Neuronal stem cell (in vitro differentiated cells): ENCODE measurements at regions not wholly inside any gene's neighbourhood (a gene's known extent, or its start where the extent isn't known, plus 50 kb on each side); places are given as distances from the start of the nearest gene placed in this dataset.

ENCODE experiments used
- DNase-seq: peaks from one replicate; pipeline ENCODE4 v3.0.0-alpha.2; 2013; ENCODE audit warnings: low spot score
- H2AFZ ChIP-seq: one replicate; pipeline ENCODE4 v1.6.1; 2013; ENCODE audit warnings: mild to moderate bottlenecking, low read length, inconsistent platforms
- H2AK5ac ChIP-seq: 2 replicates; pipeline ENCODE4 v1.6.1; 2013; ENCODE audit warnings: low read depth, mild to moderate bottlenecking, inconsistent platforms, low read length, moderate library complexity, mixed read lengths
- H2BK120ac ChIP-seq: 2 replicates; pipeline ENCODE4 v1.6.1; 2013; ENCODE audit warnings: low read depth, mild to moderate bottlenecking, inconsistent platforms, low read length, moderate library complexity, mixed read lengths
- H2BK12ac ChIP-seq: one replicate; pipeline ENCODE4 v1.6.1; 2013; ENCODE audit warnings: low read length, inconsistent platforms
- H2BK15ac ChIP-seq: 2 replicates; pipeline ENCODE4 v1.6.1; 2013; ENCODE audit warnings: mild to moderate bottlenecking, low read length, inconsistent platforms, mixed read lengths
- H2BK5ac ChIP-seq: one replicate; pipeline ENCODE4 v1.6.1; 2013; ENCODE audit warnings: inconsistent platforms, mild to moderate bottlenecking, low read length, moderate library complexity
- H3K14ac ChIP-seq: one replicate; pipeline ENCODE4 v1.6.1; 2013; ENCODE audit warnings: low read length, inconsistent platforms
- H3K18ac ChIP-seq: 2 replicates; pipeline ENCODE4 v1.6.1; 2013; ENCODE audit warnings: low read length, inconsistent platforms
- H3K23ac ChIP-seq: 2 replicates; pipeline ENCODE4 v1.6.1; 2013; ENCODE audit warnings: low read depth, mild to moderate bottlenecking, mixed read lengths, low read length, inconsistent platforms; ENCODE audit not compliant: poor library complexity
- H3K27ac ChIP-seq: replicated peaks from 3 replicates; pipeline ENCODE4 v1.5.1; 2013; ENCODE audit warnings: low read length, inconsistent platforms
- H3K27me3 ChIP-seq, 3 experiments: 2 replicates each; pipeline ENCODE4 v1.6.1; 2013; ENCODE audit warnings: low read length in 3 of 3, mild to moderate bottlenecking in 2 of 3, inconsistent platforms in 1 of 3, low read depth in 1 of 3, mixed read lengths in 1 of 3, moderate library complexity in 1 of 3; ENCODE audit not compliant: control insufficient read depth in 3 of 3, insufficient read depth in 3 of 3
- H3K36me3 ChIP-seq, 2 donors: replicated peaks in 1 of 2; 2 replicates each; pipeline ENCODE4 v1.6.1; 2013; ENCODE audit warnings: low read length in 2 of 2; ENCODE audit not compliant: control insufficient read depth in 2 of 2, insufficient read depth in 2 of 2
- H3K4ac ChIP-seq: 2 replicates; pipeline ENCODE4 v1.6.1; 2013; ENCODE audit warnings: inconsistent platforms, mild to moderate bottlenecking, low read length, moderate library complexity
- H3K4me1 ChIP-seq, 2 donors: 1 replicate in 1 of 2; 2 replicates in 1 of 2; pipeline ENCODE4 v1.6.1; 2013; ENCODE audit warnings: low read length in 2 of 2, low read depth in 1 of 2; ENCODE audit not compliant: control insufficient read depth in 2 of 2, insufficient read depth in 1 of 2
- H3K4me2 ChIP-seq: one replicate; pipeline ENCODE4 v1.6.1; 2013; ENCODE audit warnings: mild to moderate bottlenecking, low read length, inconsistent platforms; ENCODE audit not compliant: insufficient read depth, poor library complexity, severe bottlenecking
- H3K4me3 ChIP-seq, 2 donors: 2 replicates each; pipeline ENCODE4 v1.5.1; 2013; ENCODE audit warnings: low read length in 2 of 2, mild to moderate bottlenecking in 2 of 2, inconsistent platforms in 1 of 2, moderate library complexity in 1 of 2
- H3K79me1 ChIP-seq: one replicate; pipeline ENCODE4 v1.6.1; 2013; ENCODE audit warnings: low read depth, mild to moderate bottlenecking, inconsistent platforms, low read length, moderate library complexity
- H3K9ac ChIP-seq: one replicate; pipeline ENCODE4 v1.6.1; 2013; ENCODE audit warnings: mild to moderate bottlenecking, low read depth, low read length, inconsistent platforms; ENCODE audit not compliant: poor library complexity
- H3K9me3 ChIP-seq, 2 donors: replicated peaks in 1 of 2; 2 replicates each; pipeline versions ENCODE3 to v1.6.1; 2013; ENCODE audit warnings: low read length in 2 of 2, mild to moderate bottlenecking in 2 of 2, inconsistent platforms in 1 of 2, low read depth in 1 of 2, mixed read lengths in 1 of 2, moderate library complexity in 1 of 2; ENCODE audit not compliant: control insufficient read depth in 2 of 2, insufficient read depth in 1 of 2
- H4K8ac ChIP-seq: one replicate; pipeline ENCODE4 v1.6.1; 2013; ENCODE audit warnings: low read depth, mild to moderate bottlenecking, inconsistent platforms, low read length, moderate library complexity
- H4K91ac ChIP-seq: one replicate; pipeline ENCODE4 v1.6.1; 2013; ENCODE audit warnings: low read length, low read depth, mild to moderate bottlenecking, inconsistent platforms; ENCODE audit not compliant: poor library complexity
- WGBS, 2 donors: extraction: QIAGEN DNeasy Blood & Tissue Kit; methylation state at CpG; one replicate each; pipeline ENCODE4 v1.1.7; 2013; ENCODE audit warnings: missing lambda C conversion rate in 2 of 2, mixed read lengths in 1 of 2; ENCODE audit not compliant: insufficient read length in 2 of 2, insufficient replicate concordance in 1 of 2; ENCODE audit errors: extremely low coverage in 2 of 2; 5-methylcytosine and 5-hydroxymethylcytosine counted together

DNA sequence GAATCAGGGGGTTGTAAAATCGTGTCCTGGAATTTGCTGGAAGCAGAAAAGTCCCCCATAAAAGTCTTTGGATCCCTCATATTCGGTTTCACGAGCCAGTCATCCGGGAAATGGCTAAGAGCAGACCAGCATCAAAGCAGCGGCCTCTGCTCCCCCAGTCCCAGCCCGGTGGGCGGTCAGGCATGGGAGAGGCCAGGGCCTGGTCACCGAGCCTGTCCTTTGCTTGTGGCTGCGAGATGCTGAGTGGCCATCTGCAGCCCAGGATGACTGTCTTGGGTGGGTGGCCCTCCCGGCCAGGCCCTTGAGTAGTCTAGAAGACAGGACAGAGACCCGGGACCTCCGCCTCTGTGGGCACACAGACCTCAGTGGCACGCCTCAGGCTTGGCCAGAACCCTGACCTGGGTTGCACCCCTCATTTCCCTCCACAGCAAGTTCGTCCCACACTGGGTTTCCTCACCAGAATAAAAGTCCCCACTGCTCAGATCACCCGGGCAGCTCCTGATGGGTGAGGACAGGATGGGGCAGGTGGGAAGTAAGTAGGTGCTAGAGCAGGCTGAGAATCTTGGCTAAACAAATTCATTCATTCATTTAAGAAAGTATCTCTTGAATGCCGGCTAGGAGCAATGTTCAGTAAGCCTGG, 172.1 kb downstream of the BMP7 start:
- DNase-seq, result no peak
- H3K4me1 ChIP-seq, result peaks cover 7 to 9% of the 10 kb centered on the region in 2 donors
- H2BK120ac ChIP-seq, result no peak overlapping the region
- H2BK15ac ChIP-seq, result no peak overlapping the region
- H3K23ac ChIP-seq, result peak overlapping the region; percentile 46
- H3K9ac ChIP-seq, result no peak overlapping the region
- no peak overlapping the region for H3K4ac ChIP-seq
- no peaks in the 10 kb centered on the region for H3K36me3 ChIP-seq
- no peak overlapping the region for H4K8ac ChIP-seq
- H2AK5ac ChIP-seq, result no peak overlapping the region
- no peak overlapping the region for H2BK5ac ChIP-seq
- H3K27ac ChIP-seq, result no peak overlapping the region
- H3K14ac ChIP-seq, result no peak overlapping the region
- H2AFZ ChIP-seq, result no peak overlapping the region
- no peaks in the 10 kb centered on the region for H3K79me1 ChIP-seq
- H3K4me2 ChIP-seq, result no peak overlapping the region
- no CpG with 5 or more reads among the region's 16 CpGs for WGBS, 2 donors
- H2BK12ac ChIP-seq, result no peak overlapping the region
- no peak overlapping the region for H3K4me3 ChIP-seq
- no peak overlapping the region for H4K91ac ChIP-seq
- no peaks in the 10 kb centered on the region for H3K9me3 ChIP-seq
- peak overlapping the region; percentile 35 for H3K18ac ChIP-seq
- peaks cover 0 to 10% (median 3%) of the 10 kb centered on the region in 3 experiments for H3K27me3 ChIP-seq

DNA sequence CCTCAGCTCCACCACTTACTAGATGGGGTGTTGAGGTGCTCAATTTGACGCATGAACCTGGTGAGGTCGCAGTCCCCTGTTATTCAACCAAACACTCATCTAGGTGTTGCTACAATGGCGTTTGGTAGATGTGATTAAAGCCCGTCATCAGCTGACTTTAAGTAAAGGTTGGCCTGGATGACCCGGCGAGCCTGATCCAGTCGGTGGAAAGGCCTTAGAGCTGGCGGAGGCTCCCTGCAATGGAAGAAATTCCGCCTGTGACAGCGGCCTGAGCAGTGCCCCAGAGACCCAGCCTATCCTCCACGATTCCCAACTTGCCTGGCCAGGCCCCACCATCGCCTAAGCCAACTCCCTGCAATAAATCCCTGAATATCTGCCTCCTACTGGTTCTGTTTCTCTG, 171.4 kb downstream of the BMP7 start:
- no peak for DNase-seq
- no peaks in the 10 kb centered on the region for H3K36me3 ChIP-seq
- H3K79me1 ChIP-seq, result no peaks in the 10 kb centered on the region
- no peak overlapping the region for H2BK120ac ChIP-seq
- H4K8ac ChIP-seq, result no peak overlapping the region
- H3K27ac ChIP-seq, result no peak overlapping the region
- no peak overlapping the region for H2AK5ac ChIP-seq
- no CpG with 5 or more reads among the region's 12 CpGs for WGBS, 2 donors
- H2AFZ ChIP-seq, result no peak overlapping the region
- no peak overlapping the region for H3K23ac ChIP-seq
- no peak overlapping the region for H3K18ac ChIP-seq
- no peak overlapping the region for H3K4me3 ChIP-seq
- no peak overlapping the region for H3K4me2 ChIP-seq
- H3K14ac ChIP-seq, result no peak overlapping the region
- no peak overlapping the region for H4K91ac ChIP-seq
- H2BK5ac ChIP-seq, result no peak overlapping the region
- no peaks in the 10 kb centered on the region for H3K9me3 ChIP-seq
- no peak overlapping the region for H3K9ac ChIP-seq
- H2BK15ac ChIP-seq, result no peak overlapping the region
- H2BK12ac ChIP-seq, result no peak overlapping the region
- H3K27me3 ChIP-seq, result peaks cover 0 to 10% (median 7%) of the 10 kb centered on the region in 3 experiments
- peaks cover 6 to 7% of the 10 kb centered on the region in 2 donors for H3K4me1 ChIP-seq
- H3K4ac ChIP-seq, result no peak overlapping the region

DNA sequence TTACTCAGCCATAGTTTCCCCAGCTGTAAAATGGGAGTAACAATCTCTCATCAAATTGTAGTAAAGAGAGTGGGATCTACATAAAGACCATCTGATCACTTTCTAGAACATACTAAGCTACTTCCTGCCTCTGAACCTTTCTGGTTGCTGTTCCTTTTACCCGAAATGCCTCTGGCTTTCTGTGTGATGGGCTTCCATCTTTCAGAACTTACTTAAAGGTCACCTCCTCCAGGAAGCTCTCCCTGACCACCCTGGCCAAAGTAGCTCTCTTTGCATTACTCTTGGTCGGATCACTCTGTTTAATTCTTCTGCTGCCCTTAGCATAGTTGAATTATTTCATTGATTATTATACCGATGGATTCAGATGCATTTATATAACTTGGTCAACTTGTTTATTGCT, 171.0 kb downstream of the BMP7 start:
- no peaks in the 10 kb centered on the region for H3K79me1 ChIP-seq
- no peak overlapping the region for H2BK15ac ChIP-seq
- H3K4me2 ChIP-seq, result no peak overlapping the region
- H3K14ac ChIP-seq, result no peak overlapping the region
- H2BK12ac ChIP-seq, result no peak overlapping the region
- H3K9ac ChIP-seq, result no peak overlapping the region
- no peak overlapping the region for H3K4me3 ChIP-seq
- H3K23ac ChIP-seq, result no peak overlapping the region
- H2AFZ ChIP-seq, result no peak overlapping the region
- WGBS, 2 donors, result no CpG with 5 or more reads among the region's 3 CpGs
- H2AK5ac ChIP-seq, result no peak overlapping the region
- H4K8ac ChIP-seq, result no peak overlapping the region
- no peak overlapping the region for H2BK120ac ChIP-seq
- H3K27ac ChIP-seq, result no peak overlapping the region
- no peak overlapping the region for H3K18ac ChIP-seq
- DNase-seq, result no peak
- peaks cover 0 to 2% of the 10 kb centered on the region in 2 donors for H3K9me3 ChIP-seq
- H4K91ac ChIP-seq, result no peak overlapping the region
- H3K4me1 ChIP-seq, result peaks cover 6 to 7% of the 10 kb centered on the region in 2 donors
- no peak overlapping the region for H3K4ac ChIP-seq
- no peak overlapping the region for H2BK5ac ChIP-seq
- H3K36me3 ChIP-seq, result no peaks in the 10 kb centered on the region
- H3K27me3 ChIP-seq, result peaks cover 0 to 10% (median 8%) of the 10 kb centered on the region in 3 experiments

DNA sequence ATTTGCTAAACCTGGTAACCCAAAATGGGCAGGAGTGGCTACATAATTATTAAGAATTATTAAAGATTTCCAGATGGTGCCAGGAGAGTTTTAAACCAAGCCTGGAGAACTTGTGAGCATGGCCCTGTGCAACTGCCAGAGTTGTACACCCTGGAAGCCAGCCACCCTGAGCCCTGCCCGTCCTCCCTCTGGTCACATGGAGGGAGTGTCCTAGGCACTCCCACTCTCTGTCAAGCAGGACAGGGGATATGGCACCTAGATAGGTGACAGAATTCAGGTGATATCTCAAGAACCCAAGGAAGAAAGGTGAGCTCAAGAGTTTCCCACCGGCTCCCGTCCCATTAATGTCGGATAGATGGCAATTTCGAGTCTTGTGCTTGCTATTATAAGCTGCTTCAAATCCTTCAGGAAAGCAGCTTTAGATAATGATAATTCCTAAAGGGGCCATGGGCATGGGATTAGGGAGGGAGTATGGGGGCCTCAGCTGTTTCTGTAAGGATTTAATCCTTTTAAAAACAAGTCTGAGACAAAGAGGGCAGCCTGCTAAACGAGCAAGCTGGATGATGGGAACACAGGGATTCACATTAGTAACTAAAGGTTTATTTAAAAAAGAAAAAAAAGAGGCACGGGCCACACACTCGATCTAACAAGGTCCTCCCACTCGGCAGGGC, 169.1 kb downstream of the BMP7 start:
- Histone ChIP-seq H3K9me3 (peaks cover 0 to 3% of the 10 kb centered on the region in 2 donors), H2BK15ac (no peak overlapping the region), H3K79me1 (no peaks in the 10 kb centered on the region), H3K27ac (no peak overlapping the region), H3K9ac (no peak overlapping the region), H3K4me3 (no peak overlapping the region), H2BK12ac (no peak overlapping the region), H2AK5ac (no peak overlapping the region), H3K23ac (no peak overlapping the region), H4K91ac (peak overlapping the region; percentile 56), H3K27me3 (peaks cover 0 to 8% (median 4%) of the 10 kb centered on the region in 3 experiments), H3K14ac (no peak overlapping the region), H2BK5ac (no peak overlapping the region), H2AFZ (no peak overlapping the region), H3K36me3 (no peaks in the 10 kb centered on the region), H3K4ac (peak overlapping the region; percentile 24), H2BK120ac (no peak overlapping the region), H3K4me2 (peak overlapping the region; percentile 21), H4K8ac (no peak overlapping the region), H3K18ac (peak overlapping the region; percentile 71), H3K4me1 (peaks cover 4% of the 10 kb centered on the region in 2 donors)
- no peak for DNase-seq
- no CpG with 5 or more reads among the region's 9 CpGs for WGBS, 2 donors
